Liver (tissue), 8 donors: ENCODE measurements at regions not wholly inside any gene's neighbourhood (a gene's known extent, or its start where the extent isn't known, plus 50 kb on each side); places are given as distances from the start of the nearest gene placed in this dataset.

Experiments used
- DNase-seq: peaks from one replicate; pipeline ENCODE4 v3.0.0-alpha.2; 2017; ENCODE audit warnings: low spot score
- H3K27ac ChIP-seq, 2 donors: one replicate each; pipeline ENCODE4 v1.7.0; 2013; ENCODE audit warnings: inconsistent platforms in 2 of 2, low read length in 2 of 2, control low read depth in 1 of 2, low read depth in 1 of 2, mild to moderate bottlenecking in 1 of 2
- H3K27me3 ChIP-seq, 4 donors: one replicate each; pipeline versions ENCODE4 v1.6.1 to v1.7.0; 2013; ENCODE audit warnings: low read length in 3 of 4, inconsistent platforms in 1 of 4, mild to moderate bottlenecking in 1 of 4, moderate library complexity in 1 of 4; ENCODE audit not compliant: control insufficient read depth in 4 of 4, insufficient read depth in 4 of 4
- H3K36me3 ChIP-seq, 4 donors: one replicate each; pipeline versions ENCODE4 v1.6.1 to v1.7.0; 2013; ENCODE audit warnings: low read length in 3 of 4, mild to moderate bottlenecking in 3 of 4, low read depth in 1 of 4, moderate library complexity in 1 of 4; ENCODE audit not compliant: control insufficient read depth in 4 of 4, insufficient read depth in 3 of 4
- H3K4me1 ChIP-seq, 4 donors: one replicate each; pipeline versions ENCODE4 v1.6.1 to v1.7.0; 2013; ENCODE audit warnings: low read length in 3 of 4, mild to moderate bottlenecking in 3 of 4, moderate library complexity in 1 of 4; ENCODE audit not compliant: control insufficient read depth in 4 of 4, insufficient read depth in 4 of 4
- H3K4me3 ChIP-seq, 3 donors: one replicate each; pipeline versions ENCODE4 v1.6.1 to v1.7.0; 2013; ENCODE audit warnings: low read length in 3 of 3, control low read depth in 1 of 3, low read depth in 1 of 3, mild to moderate bottlenecking in 1 of 3
- H3K9ac ChIP-seq, 2 donors: one replicate each; pipeline ENCODE4 v1.7.0; 2013; ENCODE audit warnings: low read length in 2 of 2, mild to moderate bottlenecking in 2 of 2, moderate library complexity in 2 of 2, control low read depth in 1 of 2, low read depth in 1 of 2
- H3K9me3 ChIP-seq, 4 donors: one replicate each; pipeline versions ENCODE4 v1.6.1 to v1.7.0; 2013; ENCODE audit warnings: low read length in 3 of 4; ENCODE audit not compliant: control insufficient read depth in 4 of 4
- ATF3 ChIP-seq: IDR thresholded peaks from 2 replicates; pipeline ENCODE4 v1.6.1; 2016; ENCODE audit warnings: antibody characterized with exemption
- CTCF ChIP-seq: fragments of 150-350 bp; IDR thresholded peaks from 2 replicates; pipeline ENCODE4 v1.5.1; 2017; ENCODE audit warnings: improper control_type of control experiment, low read depth, low read length; ENCODE audit not compliant: missing input control
- EGR1 ChIP-seq, 2 donors: IDR thresholded peaks; 2 replicates each; pipeline ENCODE4 v1.6.1; 2016 to 2018; ENCODE audit warnings: antibody characterized with exemption in 2 of 2, low read depth in 2 of 2
- FOXA1 ChIP-seq: IDR thresholded peaks from 2 replicates; pipeline ENCODE4 v1.6.1; 2016; ENCODE audit warnings: antibody characterized with exemption
- GABPA ChIP-seq, 2 donors: IDR thresholded peaks in 1 of 2; conservative IDR thresholded peaks in 1 of 2; 2 replicates each; pipeline ENCODE4 v1.6.1; 2016; ENCODE audit warnings: antibody characterized with exemption in 2 of 2, mild to moderate bottlenecking in 1 of 2, moderate library complexity in 1 of 2
- HNF4A ChIP-seq, 2 donors: conservative IDR thresholded peaks; 2 replicates each; pipeline ENCODE4 v1.6.1; 2016; ENCODE audit warnings: antibody characterized with exemption in 2 of 2, mild to moderate bottlenecking in 2 of 2
- HNF4G ChIP-seq: IDR thresholded peaks from 2 replicates; pipeline ENCODE4 v1.6.1; 2016; ENCODE audit warnings: antibody characterized with exemption
- JUND ChIP-seq, 2 donors: IDR thresholded peaks; 2 replicates each; pipeline ENCODE4 v1.6.1; 2016; ENCODE audit warnings: antibody characterized with exemption in 2 of 2
- MAX ChIP-seq: IDR thresholded peaks from 2 replicates; pipeline ENCODE4 v1.6.1; 2016; ENCODE audit warnings: antibody characterized with exemption
- NR2F2 ChIP-seq: IDR thresholded peaks from 2 replicates; pipeline ENCODE4 v1.6.1; 2016; ENCODE audit warnings: antibody characterized with exemption
- REST ChIP-seq: IDR thresholded peaks from 2 replicates; pipeline ENCODE4 v1.6.1; 2016; ENCODE audit warnings: antibody characterized with exemption, mild to moderate bottlenecking
- RXRA ChIP-seq, 2 donors: IDR thresholded peaks; 2 replicates each; pipeline ENCODE4 v1.6.1; 2017 to 2018; ENCODE audit warnings: antibody characterized with exemption in 2 of 2, mild to moderate bottlenecking in 1 of 2
- SP1 ChIP-seq: IDR thresholded peaks from 2 replicates; pipeline ENCODE4 v1.6.1; 2018; ENCODE audit warnings: antibody characterized with exemption, mild to moderate bottlenecking
- TAF1 ChIP-seq: conservative IDR thresholded peaks from 2 replicates; pipeline ENCODE4 v1.6.1; 2016; ENCODE audit warnings: antibody characterized with exemption, mild to moderate bottlenecking
- YY1 ChIP-seq: IDR thresholded peaks from 2 replicates; pipeline ENCODE4 v1.6.1; 2016; ENCODE audit warnings: antibody characterized with exemption, mild to moderate bottlenecking
- WGBS: extraction: QIAGEN DNeasy Blood & Tissue Kit; methylation state at CpG from one replicate; pipeline ENCODE4 v1.1.7; 2013; 5-methylcytosine and 5-hydroxymethylcytosine counted together
- donor health status: healthy.
- donor health status: healthy.
- donor health status: healthy.
- donor health status: healthy.
- donor health status: healthy.

- Histone ChIP-seq H3K27me3 (peaks cover 0 to 21% (median 1%) of the 10 kb centered on the region in 4 donors), H3K4me3 (no peak overlapping the region), H3K27ac (no peak overlapping the region), H3K36me3 (no peaks in the 10 kb centered on the region), H3K9me3 (no peaks in the 10 kb centered on the region), H3K4me1 (peaks cover 1 to 10% (median 7%) of the 10 kb centered on the region in 4 donors), H3K9ac (no peak overlapping the region)
- 74% methylated on average over 1 of the region's 1 CpG for WGBS
- TF ChIP-seq YY1 (no peak), MAX (no peak), FOXA1 (no peak), TAF1 (no peak), REST (no peak)
- DNase-seq = no peak
Measured at GRCh38 chrX:134177527-134177926, 59.5 kb upstream of the CCDC160 start.

GRCh38 chrX:134180601-134181274 is 56.2 kb upstream of the CCDC160 start:
- DNase-seq = no peak
- no peaks in the 10 kb centered on the region for H3K36me3 ChIP-seq
- no peak overlapping the region for H3K9ac ChIP-seq
- no peak overlapping the region for H3K4me3 ChIP-seq
- no peaks in the 10 kb centered on the region for H3K4me1 ChIP-seq
- no peak overlapping the region for H3K27ac ChIP-seq
- no peaks in the 10 kb centered on the region for H3K9me3 ChIP-seq
- TF ChIP-seq HNF4A (conservative IDR thresholded peaks at IDR 0.05) = no peak
- no peak for TF ChIP-seq GABPA (IDR thresholded peaks at IDR 0.05 in 1 of 2, conservative IDR thresholded peaks at IDR 0.05 in 1 of 2)
- no peak for TF ChIP-seq TAF1
- no peak for TF ChIP-seq NR2F2
- no peak for TF ChIP-seq ATF3
- no peak for TF ChIP-seq JUND (IDR thresholded peaks at IDR 0.05)
- no peak for TF ChIP-seq HNF4G
- TF ChIP-seq RXRA (IDR thresholded peaks at IDR 0.05) = no peak
- no peak for TF ChIP-seq EGR1 (IDR thresholded peaks at IDR 0.05; ENCODE audit: low read depth in 2 of 2)
- no peak for TF ChIP-seq SP1
- 52% methylated on average over 4 of the region's 4 CpGs for WGBS
- H3K27me3 ChIP-seq = peaks cover 0 to 16% (median 0%) of the 10 kb centered on the region in 4 donors

- Histone ChIP-seq H3K9ac (no peak overlapping the region), H3K27me3 (peaks cover 0 to 16% (median 0%) of the 10 kb centered on the region in 4 donors), H3K4me3 (no peak overlapping the region), H3K36me3 (no peaks in the 10 kb centered on the region), H3K9me3 (no peaks in the 10 kb centered on the region), H3K4me1 (no peaks in the 10 kb centered on the region), H3K27ac (no peak overlapping the region)
- 53% methylated on average over 2 of the region's 2 CpGs for WGBS
- DNase-seq = no peak
- TF ChIP-seq RXRA (IDR thresholded peaks at IDR 0.05) (no peak), GABPA (IDR thresholded peaks at IDR 0.05 in 1 of 2, conservative IDR thresholded peaks at IDR 0.05 in 1 of 2) (no peak), CTCF (no peak), MAX (no peak), REST (no peak), SP1 (no peak)
Measured at GRCh38 chrX:134181275-134181660, 55.7 kb upstream of the CCDC160 start.
